Adrenal gland (tissue), 5 donors: ENCODE measurements at regions not wholly inside any gene's neighbourhood (a gene's known extent, or its start where the extent isn't known, plus 50 kb on each side); places are given as distances from the start of the nearest gene placed in this dataset.

Experiments
- POLR2A ChIP-seq, 2 donors: fragments of 450-650 bp; IDR thresholded peaks; one replicate each; pipeline ENCODE4 v1.6.1; 2017; ENCODE audit warnings: antibody characterized with exemption in 2 of 2, mild to moderate bottlenecking in 2 of 2, moderate library complexity in 1 of 2
- TF ChIP-seq, protein P1 (sequence below), 6 experiments: fragments of 450-650 bp in 4 of 6; fragments of 200-600 bp in 2 of 6; sonication (generic) in 1 of 6; IDR thresholded peaks; 1 replicate in 5 of 6; 2 replicates in 1 of 6; pipeline versions ENCODE4 v1.5.1 to v1.8.0; 2016 to 2021; ENCODE audit warnings: antibody characterized with exemption in 6 of 6, mild to moderate bottlenecking in 2 of 6, moderate library complexity in 1 of 6
- donor health status: DM: no; HTN: no; CAD: no.

DNA sequence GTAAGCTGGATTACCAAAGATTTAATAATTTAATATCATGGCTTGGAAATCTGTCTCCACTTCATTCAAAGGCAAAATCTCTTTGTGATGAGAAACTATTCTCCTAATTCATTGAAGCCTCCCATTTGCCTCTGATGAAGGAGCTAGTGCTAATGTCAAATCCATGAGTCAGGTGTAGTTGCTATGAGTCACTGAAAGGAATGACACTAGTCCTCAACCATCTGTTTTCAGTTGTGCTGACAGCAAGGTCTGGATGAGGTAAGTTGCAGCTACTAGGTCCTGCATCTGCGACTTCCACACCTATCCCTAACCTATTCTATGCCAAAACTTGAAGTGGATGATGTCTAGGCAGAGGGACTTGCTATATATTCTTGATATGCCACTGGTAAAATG, 324.0 kb upstream of the UBE2E3 start:
- TF ChIP-seq, protein P1, sequence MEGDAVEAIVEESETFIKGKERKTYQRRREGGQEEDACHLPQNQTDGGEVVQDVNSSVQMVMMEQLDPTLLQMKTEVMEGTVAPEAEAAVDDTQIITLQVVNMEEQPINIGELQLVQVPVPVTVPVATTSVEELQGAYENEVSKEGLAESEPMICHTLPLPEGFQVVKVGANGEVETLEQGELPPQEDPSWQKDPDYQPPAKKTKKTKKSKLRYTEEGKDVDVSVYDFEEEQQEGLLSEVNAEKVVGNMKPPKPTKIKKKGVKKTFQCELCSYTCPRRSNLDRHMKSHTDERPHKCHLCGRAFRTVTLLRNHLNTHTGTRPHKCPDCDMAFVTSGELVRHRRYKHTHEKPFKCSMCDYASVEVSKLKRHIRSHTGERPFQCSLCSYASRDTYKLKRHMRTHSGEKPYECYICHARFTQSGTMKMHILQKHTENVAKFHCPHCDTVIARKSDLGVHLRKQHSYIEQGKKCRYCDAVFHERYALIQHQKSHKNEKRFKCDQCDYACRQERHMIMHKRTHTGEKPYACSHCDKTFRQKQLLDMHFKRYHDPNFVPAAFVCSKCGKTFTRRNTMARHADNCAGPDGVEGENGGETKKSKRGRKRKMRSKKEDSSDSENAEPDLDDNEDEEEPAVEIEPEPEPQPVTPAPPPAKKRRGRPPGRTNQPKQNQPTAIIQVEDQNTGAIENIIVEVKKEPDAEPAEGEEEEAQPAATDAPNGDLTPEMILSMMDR (IDR thresholded peaks at IDR 0.05): no peak
- no peak for TF ChIP-seq POLR2A (IDR thresholded peaks at IDR 0.05)
